ENCODE measurements at regions not wholly inside any gene's neighbourhood (a gene's known extent, or its start where the extent isn't known, plus 50 kb on each side); places are given as distances from the start of the nearest gene placed in this dataset.

DNA sequence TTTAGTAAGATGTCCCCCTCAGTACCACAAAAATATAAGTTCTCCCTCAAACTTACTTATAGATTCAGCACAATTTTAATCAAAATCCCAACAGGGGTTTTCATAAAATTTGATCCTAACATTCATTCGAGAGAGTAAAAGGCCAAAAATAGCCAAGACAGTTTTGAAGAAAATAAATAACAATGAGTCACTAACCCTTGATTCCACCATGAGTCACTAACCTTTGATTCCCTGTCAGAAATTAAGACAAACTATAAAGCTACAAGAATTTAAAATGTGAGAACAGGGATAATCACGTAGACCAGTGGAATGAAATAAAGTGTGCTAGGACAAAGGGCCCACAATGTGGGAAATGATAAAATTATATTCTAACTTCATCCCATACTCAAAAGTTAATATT, 320.3 kb downstream of the SUCLA2 start:
- TF ChIP-seq ZNF274 (IDR thresholded peaks at IDR 0.05; ENCODE audit: low read depth, low read length) (no peak), SUZ12 (IDR thresholded peaks at IDR 0.05; ENCODE audit: extremely low read depth, insufficient read depth, insufficient read length) (no peak), YY1 (IDR thresholded peaks at IDR 0.05; ENCODE audit: insufficient read depth, insufficient read length) (no peak)
